BE2C (cell line): ENCODE measurements at regions not wholly inside any gene's neighbourhood (a gene's known extent, or its start where the extent isn't known, plus 50 kb on each side); places are given as distances from the start of the nearest gene placed in this dataset.

ENCODE experiments used
- DNase-seq: peaks from one replicate; pipeline ENCODE4 v3.0.0-alpha.2; 2020
- H3K27me3 ChIP-seq: fragments of 250-450 bp; sonication (Bioruptor Pico); 2 replicates; pipeline ENCODE4 v1.5.1; 2020; ENCODE audit warnings: mild to moderate bottlenecking
- H3K36me3 ChIP-seq: fragments of 250-450 bp; sonication (Bioruptor Pico); 2 replicates; pipeline ENCODE4 v1.5.1; 2020; ENCODE audit warnings: mild to moderate bottlenecking
- H3K4me1 ChIP-seq: fragments of 250-450 bp; sonication (Bioruptor Pico); 2 replicates; pipeline ENCODE4 v1.5.1; 2020
- H3K4me3 ChIP-seq: 2 replicates; pipeline ENCODE4 v1.5.1; 2011; ENCODE audit warnings: low read depth, low read length
- H3K9me3 ChIP-seq: fragments of 250-450 bp; sonication (Bioruptor Pico); 2 replicates; pipeline ENCODE4 v1.5.1; 2020
- TF ChIP-seq, protein P1 (sequence below): IDR thresholded peaks from 2 replicates; pipeline ENCODE4 v1.5.1; 2012; ENCODE audit warnings: mild to moderate bottlenecking, low read depth, low read length

DNA sequence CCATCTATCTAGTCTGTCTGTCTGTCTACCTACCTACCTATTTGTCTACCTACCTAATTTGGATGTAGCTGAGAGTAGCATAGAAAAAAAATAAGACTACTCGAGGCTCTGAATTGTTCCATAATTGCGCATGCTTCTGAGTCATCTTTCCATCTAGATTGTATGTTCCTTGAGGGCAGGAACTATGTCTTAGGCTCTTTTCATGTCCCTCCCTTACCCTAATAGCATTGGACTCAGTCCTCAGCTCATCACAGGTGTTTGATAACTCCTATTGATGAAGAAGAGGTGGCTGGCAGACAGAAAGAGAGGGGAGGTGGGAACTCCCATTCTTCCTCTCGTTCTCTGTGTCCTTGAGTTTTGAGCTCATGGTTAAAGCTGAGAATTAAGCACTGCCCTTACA lies 263.7 kb downstream of the TTC6 start:
- Histone ChIP-seq H3K27me3 (peaks cover 31% of the 10 kb centered on the region), H3K36me3 (no peaks in the 10 kb centered on the region), H3K9me3 (no peaks in the 10 kb centered on the region), H3K4me3 (no peak overlapping the region), H3K4me1 (no peaks in the 10 kb centered on the region)
- no peak for DNase-seq
- TF ChIP-seq, protein P1, sequence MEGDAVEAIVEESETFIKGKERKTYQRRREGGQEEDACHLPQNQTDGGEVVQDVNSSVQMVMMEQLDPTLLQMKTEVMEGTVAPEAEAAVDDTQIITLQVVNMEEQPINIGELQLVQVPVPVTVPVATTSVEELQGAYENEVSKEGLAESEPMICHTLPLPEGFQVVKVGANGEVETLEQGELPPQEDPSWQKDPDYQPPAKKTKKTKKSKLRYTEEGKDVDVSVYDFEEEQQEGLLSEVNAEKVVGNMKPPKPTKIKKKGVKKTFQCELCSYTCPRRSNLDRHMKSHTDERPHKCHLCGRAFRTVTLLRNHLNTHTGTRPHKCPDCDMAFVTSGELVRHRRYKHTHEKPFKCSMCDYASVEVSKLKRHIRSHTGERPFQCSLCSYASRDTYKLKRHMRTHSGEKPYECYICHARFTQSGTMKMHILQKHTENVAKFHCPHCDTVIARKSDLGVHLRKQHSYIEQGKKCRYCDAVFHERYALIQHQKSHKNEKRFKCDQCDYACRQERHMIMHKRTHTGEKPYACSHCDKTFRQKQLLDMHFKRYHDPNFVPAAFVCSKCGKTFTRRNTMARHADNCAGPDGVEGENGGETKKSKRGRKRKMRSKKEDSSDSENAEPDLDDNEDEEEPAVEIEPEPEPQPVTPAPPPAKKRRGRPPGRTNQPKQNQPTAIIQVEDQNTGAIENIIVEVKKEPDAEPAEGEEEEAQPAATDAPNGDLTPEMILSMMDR, result no peak

DNA sequence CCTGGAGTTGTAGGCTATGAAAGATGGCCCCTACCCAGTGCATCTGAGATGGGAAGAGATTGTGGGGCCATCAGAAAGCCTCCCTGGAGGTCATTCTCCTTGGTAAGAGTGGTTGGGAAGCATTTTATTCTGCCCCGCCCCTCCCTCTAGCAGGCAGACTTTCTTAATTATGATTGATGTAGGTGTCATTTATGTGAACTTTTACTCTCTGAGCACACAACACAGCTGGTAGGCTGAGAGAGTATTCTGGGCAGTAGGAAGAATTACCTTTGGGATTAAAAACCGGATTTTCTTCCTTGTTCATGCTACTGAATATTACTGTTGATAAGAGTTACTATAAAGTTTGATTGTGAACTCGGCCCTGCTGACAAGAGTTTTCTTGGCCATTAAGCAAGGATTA lies 266.8 kb downstream of the TTC6 start:
- TF ChIP-seq, protein P1, result no peak
- no peak overlapping the region for H3K4me3 ChIP-seq
- H3K4me1 ChIP-seq, result no peaks in the 10 kb centered on the region
- no peak for DNase-seq
- no peaks in the 10 kb centered on the region for H3K9me3 ChIP-seq
- H3K36me3 ChIP-seq, result no peaks in the 10 kb centered on the region
- H3K27me3 ChIP-seq, result peaks cover 2% of the 10 kb centered on the region; the same call in 1 of the 2 replicates

DNA sequence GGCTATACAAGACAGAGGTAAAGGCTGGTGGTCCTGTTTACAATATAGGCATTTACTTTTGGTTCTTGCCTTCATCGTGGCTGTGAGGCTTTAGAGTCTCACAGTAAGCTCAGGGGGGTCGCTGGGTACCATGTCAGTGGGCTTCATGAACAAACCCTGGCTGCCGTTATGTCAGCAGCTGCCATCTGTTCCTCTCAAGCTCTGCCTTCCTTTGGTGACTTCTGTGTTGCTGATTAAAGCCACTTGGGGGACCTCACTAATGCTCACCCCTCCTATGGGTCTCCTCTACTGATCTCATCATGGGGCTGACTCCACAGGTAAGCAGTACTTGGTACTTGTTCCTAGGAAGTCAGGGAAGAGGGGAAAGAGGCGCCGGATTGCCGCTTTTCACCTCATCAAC lies 268.7 kb downstream of the TTC6 start:
- no peaks in the 10 kb centered on the region for H3K27me3 ChIP-seq
- no peaks in the 10 kb centered on the region for H3K9me3 ChIP-seq
- no peaks in the 10 kb centered on the region for H3K4me1 ChIP-seq
- H3K4me3 ChIP-seq, result no peak overlapping the region
- no peak for DNase-seq
- TF ChIP-seq, protein P1, result no peak
- H3K36me3 ChIP-seq, result no peaks in the 10 kb centered on the region

DNA sequence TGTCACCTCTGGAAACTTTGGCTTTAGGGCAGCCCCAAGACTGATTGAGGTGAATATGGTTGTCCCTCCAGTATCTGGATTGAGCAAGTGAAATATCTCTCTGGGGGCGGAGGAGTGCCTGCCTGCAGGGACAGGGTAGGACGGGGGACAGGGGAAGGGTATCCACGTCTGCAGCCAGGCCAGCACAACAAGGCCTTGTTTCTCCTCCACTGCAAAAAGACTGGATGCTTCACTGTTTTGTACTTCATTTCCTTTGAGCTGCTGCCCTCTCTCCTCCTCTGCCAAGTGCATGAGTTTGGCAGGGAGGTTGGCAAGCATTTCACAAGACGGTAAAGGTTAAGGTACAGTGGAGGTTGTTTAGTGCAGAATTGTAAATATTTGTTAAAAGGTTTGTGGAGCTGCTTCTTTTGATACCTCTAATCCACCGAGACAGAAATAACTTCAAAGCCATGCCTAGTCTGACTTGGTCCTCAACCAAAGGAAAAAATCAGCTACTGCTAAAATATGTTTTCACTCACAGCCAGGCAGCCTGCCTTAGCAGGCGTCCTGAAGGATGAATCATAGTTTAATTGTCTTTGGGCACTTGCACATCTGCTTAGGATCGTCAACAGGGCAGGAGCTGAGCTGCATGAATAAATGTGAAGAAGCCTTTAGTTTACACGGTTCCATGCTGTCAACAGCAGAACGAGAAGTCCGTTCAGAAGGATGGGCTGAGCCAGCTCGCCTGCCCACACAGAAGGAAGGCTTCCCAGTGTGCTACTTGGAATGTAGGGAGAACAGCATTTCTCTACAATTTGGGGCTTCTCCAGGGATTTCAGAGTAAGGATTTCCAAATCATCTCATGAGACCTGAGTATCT lies 269.7 kb downstream of the TTC6 start:
- Histone ChIP-seq H3K9me3 (no peaks in the 10 kb centered on the region), H3K4me3 (no peak overlapping the region), H3K36me3 (no peaks in the 10 kb centered on the region), H3K4me1 (no peaks in the 10 kb centered on the region), H3K27me3 (no peaks in the 10 kb centered on the region)
- TF ChIP-seq, protein P1, result no peak
- no peak for DNase-seq

DNA sequence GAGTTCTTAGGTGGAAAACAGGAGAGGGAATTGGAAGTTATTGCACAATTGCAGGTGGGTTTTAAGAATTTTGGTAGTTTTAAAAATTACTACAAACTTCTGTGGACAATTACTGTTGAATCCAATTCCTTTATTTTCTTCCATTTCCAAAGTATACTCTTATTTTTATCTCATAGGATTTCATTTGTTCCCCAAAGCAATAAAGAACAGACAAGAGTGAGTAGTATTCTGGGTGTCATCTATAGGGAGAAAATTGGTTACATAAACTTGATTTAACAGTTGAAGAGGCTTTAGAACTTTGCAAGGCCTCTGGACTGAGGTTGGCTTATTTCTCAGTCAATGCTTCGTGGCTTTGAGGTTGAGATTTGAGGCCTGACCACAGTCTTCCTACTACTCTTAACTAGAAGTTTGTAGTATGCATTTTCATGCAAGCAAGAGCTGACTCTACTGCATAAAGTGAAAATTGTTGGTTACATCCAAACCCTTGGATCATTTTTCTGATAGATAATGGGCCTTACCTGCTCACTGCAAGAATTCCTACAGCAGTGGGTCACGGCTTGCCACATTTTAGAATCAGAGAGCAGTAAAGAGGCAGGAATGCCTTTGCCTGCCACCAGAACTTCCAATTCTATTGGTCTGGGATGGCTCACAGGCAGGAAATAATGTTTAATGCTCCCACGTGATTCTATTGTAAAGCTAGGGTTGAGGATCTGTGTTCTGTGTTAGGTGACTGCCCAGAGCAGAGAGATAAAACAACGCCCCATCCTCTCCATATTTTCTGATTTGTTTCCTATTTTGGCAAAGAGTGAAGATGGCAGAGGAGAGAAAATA lies 270.5 kb downstream of the TTC6 start:
- no peaks in the 10 kb centered on the region for H3K36me3 ChIP-seq
- TF ChIP-seq, protein P1, result no peak
- H3K27me3 ChIP-seq, result no peaks in the 10 kb centered on the region
- no peaks in the 10 kb centered on the region for H3K4me1 ChIP-seq
- H3K9me3 ChIP-seq, result no peaks in the 10 kb centered on the region
- DNase-seq, result no peak
- H3K4me3 ChIP-seq, result no peak overlapping the region

DNA sequence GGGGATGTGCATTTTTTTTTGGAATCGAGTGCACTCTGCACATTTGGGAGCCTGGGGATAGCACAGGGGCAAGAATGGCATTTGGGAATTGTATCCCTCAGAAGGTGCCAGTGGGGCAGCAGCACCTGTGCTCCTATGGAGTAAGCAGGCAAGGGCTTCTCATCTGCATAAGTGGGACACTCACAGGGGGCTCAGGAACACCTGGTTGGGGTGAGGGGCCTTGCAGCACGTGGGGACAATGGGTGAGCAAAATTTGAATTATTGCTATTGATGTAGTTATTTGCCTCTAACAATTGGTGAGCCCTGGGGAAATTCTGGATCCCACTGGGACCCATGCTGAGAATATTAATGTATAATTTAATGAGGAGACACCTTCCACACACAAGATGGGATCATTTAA lies 274.2 kb downstream of the TTC6 start:
- TF ChIP-seq, protein P1, result no peak
- H3K36me3 ChIP-seq, result no peaks in the 10 kb centered on the region
- H3K27me3 ChIP-seq, result no peaks in the 10 kb centered on the region
- no peaks in the 10 kb centered on the region for H3K9me3 ChIP-seq
- no peak for DNase-seq
- no peaks in the 10 kb centered on the region for H3K4me1 ChIP-seq
- no peak overlapping the region for H3K4me3 ChIP-seq
